NCI-H2227 (cell line): ENCODE measurements at regions not wholly inside any gene's neighbourhood (a gene's known extent, or its start where the extent isn't known, plus 50 kb on each side); places are given as distances from the start of the nearest gene placed in this dataset.
"Not testable (repeated sequence)": the region's sequence is repeated elsewhere in the genome, so short reads cannot be mapped to it uniquely, and the experiment has no call there.

Experiments used
- DNase-seq: peaks from one replicate; lab custom pipeline; 2025; ENCODE audit not compliant: unreplicated experiment; lab: John Stamatoyannopoulos, UW

DNA sequence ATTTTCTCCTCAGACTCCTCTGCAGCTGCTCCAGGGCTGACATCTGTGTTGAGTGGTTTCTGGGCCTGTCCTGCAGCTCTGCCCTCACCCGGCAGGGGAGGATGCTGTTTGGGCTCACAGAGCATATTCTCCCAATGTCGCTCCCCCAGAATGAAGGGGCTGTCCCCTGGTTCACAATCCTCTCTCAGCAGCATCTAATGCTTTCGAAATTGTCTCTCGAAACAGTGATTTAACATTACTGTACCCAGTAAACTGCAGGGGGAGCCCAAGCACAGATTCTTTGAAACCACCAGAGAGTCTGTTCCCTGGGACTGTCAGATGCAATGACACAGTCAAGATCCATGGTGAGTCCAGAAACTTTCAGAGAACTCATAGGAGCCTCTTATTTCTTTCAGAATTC lies 1135.2 kb downstream of the TMEM121 start:
- not testable (repeated sequence) for DNase-seq

DNA sequence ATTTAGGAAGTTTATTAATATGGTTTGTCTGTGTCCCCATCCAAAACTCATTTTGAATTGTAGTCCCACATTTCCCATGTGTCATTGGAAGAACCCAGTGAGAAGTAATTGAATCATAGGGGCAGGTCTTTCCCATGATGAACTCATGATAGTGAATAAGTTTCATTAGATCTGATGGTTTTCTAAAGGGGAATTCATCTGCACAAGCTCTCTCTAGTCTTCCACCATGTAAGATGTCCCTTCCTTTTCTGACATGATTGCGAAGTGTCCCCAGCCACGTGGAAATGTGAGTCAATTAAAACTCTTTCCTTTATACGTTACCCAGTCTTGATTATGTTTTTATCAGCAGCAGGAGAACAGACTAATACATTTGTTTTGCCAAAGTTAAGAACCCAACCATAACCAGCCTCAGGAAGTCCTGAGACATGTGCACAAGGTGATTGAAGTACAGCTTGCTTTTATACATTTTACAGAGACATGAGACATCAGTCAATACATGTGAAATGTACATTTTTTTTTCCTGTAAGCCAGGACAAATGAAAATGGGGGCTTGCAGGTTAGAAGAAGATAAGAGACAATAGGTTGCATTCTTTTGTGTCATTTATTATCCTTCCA lies 1136.7 kb downstream of the TMEM121 start:
- no peak for DNase-seq

DNA sequence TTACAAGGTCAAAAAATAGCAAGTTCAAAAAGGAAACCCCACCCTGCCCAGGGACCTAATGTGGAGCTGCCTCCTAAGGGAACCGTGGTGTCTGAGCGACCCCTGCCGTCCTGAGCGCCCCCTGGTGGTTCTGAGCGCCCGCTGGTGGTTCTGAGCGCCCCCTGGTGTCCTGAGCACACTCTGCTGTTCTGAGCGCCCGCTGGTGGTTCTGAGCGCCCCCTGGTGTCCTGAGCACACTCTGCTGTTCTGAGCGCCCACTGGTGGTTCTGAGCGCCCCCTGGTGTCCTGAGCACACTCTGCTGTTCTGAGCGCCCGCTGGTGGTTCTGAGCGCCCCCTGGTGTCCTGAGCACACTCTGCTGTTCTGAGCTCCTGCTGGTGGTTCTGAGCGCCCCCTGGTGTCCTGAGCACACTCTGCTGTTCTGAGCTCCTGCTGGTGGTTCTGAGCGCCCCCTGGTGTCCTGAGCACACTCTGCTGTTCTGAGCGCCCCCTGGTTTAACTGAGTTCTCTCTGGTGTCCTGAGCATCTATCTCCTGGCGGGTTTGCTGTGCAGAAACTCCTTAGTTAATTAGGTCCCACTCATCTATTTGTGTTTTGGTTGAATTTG lies 1137.5 kb downstream of the TMEM121 start:
- not testable (repeated sequence) for DNase-seq

DNA sequence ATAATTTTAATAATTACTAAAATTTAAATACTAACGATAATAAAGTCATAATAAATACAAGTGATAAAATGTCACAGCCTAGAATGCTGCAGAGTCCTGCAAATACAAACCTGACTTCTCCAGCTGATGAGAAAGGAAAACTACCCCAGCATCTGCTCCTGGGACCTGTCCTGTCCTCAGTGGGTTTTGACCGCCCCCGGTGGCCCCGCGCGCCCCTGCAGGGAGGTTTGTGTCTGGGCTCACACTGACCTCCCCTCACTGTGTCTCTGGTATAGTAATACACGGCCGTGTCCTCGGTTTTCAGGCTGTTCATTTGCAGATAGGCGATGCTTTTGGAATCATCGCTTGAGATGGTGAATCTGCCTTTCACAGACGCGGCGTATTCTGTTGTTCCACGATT lies 1139.4 kb downstream of the TMEM121 start:
- no peak for DNase-seq

DNA sequence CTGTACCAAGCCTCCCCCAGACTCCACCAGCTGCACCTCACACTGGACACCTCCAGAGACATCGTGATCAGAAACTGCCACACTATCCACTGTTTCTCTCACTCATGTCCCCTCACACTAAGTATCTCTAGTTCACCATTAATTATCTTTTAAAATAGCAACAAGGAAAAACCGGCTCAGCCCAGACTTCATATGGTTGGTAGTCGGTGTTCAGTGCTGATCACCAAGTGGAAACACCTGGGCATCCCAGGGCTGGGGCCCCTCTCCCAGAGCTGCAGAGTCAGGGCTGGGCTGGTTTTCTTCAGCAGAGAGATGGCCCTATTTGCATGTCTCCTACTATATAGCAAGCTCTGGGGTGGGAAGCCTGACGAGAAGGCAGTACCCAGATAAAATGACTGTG lies 1140.0 kb downstream of the TMEM121 start:
- DNase-seq, result no peak

DNA sequence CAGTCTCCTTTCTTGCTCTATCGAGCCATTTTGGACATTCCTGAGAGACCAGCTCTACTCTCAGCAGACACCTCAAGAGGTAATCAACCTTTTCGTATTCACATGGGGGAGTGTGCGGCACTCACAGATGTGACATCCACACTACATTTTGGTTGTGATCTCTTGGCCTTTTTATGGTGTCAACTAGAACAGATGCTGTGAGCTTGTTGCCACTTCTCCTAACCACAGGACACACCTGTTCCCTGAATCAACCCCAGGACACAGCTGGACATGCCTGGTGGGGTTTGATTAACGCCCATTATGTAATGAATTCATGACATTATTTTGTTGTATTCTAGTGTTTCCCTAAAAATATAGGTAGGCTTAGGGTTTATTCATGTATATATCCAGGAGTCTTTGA lies 1143.6 kb downstream of the TMEM121 start:
- DNase-seq, result no peak

DNA sequence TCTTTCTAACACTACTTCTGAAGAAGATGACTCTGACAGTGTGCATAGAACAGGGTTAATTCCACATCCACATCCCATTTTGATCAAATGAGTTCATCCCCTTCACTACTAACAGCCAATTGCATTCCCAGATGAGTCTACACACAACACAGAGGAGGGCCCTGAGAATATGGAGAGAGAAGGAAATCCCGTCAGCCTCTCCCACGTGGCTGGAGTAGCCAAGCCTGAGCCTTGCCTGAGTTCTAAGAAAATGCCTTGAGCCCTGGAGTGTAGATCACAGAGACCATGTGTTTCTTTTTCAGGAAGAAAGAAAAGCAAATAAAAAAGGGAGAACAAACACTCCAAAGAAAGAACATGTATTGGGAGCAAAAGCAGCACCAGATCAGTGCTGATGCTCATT lies 1147.7 kb downstream of the TMEM121 start:
- not testable (repeated sequence) for DNase-seq

DNA sequence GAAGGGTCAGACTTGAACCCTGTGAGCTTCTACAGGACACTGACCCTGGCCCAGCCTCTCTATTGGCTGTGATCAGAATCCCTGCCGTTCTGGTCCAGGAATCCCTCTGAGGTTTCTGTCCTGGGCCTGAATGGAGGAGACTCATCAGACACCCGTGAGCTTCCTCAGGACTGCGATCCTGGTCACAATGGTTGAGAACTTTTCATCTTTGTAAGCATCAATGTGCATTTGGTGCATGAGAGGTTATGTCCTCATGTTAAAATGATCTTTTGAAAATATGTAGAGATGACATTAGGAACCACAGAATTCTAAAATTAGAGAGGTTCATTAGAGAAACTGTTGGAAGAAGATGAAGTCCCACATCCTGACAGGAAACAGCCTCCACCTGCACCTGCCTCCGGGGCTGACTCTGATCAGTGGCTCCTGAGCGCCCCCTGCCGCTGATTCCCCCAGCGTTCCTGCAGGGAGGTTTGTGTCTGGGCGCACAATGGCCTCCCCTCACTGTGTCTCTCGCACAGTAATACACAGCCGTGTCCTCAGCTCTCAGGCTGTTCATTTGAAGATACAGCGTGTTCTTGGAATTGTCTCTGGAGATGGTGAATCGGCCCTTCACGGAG lies 1148.2 kb downstream of the TMEM121 start:
- not testable (repeated sequence) for DNase-seq

DNA sequence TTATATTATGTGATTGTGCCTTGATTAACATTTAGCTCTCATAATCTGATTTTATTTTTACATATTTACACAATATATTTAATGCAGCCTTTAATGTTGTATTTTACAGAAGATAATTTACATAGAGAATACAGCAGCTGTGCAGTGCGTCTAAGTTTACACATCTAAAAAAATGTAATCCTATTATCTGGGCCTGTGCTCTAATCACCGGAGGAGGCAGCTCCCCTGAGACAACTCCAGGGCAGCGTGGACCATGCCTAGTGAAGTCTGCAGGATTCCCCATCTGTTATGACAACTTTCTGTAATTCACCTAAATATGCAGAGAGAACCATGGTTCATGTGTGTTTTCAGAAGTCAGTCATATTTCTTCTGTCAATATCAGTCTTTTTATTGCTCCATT lies 1149.3 kb downstream of the TMEM121 start:
- DNase-seq, result not testable (repeated sequence)

DNA sequence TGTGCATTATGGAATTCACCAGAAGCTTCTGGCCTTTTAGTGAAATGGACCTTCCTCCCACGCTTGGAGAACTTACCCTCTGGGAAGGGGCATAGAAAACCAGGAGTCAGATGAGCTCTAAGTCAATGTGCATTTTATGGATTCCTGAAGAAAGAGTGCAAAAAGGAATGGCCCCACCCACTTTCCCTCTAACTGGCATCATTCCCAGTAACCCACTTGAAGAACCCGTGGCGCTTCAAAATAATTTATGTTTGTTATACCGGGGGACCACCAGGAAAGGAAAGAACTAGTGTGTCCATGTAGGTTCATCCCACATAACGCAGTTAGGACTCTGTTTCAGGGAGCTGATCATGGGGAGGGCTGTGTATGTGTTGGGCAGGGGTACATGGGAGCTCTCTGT lies 1153.4 kb downstream of the TMEM121 start:
- DNase-seq, result no peak

DNA sequence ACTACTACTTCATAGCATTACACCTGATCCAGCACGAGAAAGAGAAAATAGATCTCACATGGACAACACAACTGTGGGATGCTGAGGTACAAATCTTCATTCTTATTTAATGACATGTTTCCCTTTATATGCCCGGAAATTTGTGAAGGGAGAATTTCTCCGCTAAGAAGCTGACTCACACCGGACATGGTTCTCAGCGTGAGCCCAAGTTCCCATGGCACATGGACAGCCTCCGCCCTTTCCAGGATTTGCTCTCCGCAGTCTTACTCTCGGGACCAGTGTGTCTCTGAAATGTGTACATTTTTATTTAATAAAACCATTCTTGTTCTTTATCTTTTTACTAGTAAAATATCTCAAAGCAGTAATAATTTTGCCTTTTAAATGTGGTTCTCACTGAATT lies 1154.8 kb downstream of the TMEM121 start:
- DNase-seq, result no peak

DNA sequence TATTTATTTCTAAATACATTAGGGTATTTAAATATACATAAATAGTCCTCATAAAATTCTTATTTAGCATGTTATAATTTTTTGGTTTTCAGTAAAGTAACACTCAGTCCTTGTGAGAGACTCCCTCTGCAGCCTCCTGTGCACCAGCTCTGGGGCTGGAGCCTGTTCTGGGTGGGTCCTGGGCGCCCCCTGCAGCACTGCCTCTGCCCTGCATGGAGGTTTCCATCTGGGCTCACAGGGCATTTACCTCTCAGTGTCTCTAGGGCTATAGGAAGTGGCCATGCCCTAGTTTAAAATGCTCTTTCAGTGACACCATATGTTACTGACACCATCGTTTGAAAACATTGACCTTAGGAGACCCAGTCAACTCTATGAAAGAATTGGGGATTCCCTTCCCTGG lies 1155.2 kb downstream of the TMEM121 start:
- DNase-seq, result no peak

DNA sequence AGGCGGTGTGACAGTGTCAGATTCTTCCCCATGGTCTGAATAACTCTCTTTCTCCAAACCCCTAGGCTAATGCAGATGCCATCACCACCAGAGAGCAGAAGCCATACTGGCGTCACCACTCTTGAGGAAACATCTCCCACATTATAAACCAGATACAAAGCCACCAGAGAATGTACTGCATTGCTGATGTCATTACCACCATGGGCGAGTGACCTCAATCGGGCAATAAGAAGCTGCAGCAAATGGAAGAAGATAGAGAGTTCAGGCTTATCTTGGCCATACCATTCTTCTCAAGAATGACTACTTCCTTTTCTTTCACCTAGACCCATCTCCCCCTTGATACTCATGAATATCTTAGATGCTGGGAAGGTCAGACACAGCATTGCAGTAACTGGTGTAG lies 1157.2 kb downstream of the TMEM121 start:
- no peak for DNase-seq

DNA sequence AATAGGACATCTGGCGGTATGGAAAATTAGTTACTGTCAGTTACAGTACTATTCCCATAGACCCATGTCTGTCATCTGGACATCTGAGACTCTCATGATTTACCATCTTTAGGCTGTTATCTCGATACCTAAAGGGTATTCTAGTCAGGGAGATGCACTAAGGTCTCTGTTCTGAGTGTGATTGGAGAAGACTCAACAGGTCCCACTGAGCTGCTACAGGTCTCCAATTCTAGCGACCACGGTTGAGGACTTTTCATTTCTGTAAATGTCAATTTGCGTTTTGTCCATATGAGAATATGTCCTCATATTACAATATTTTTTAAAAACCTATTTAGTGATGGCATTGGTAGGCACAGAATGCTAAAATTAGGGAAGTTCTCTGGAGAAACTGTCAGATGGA lies 1160.2 kb downstream of the TMEM121 start:
- no peak for DNase-seq

DNA sequence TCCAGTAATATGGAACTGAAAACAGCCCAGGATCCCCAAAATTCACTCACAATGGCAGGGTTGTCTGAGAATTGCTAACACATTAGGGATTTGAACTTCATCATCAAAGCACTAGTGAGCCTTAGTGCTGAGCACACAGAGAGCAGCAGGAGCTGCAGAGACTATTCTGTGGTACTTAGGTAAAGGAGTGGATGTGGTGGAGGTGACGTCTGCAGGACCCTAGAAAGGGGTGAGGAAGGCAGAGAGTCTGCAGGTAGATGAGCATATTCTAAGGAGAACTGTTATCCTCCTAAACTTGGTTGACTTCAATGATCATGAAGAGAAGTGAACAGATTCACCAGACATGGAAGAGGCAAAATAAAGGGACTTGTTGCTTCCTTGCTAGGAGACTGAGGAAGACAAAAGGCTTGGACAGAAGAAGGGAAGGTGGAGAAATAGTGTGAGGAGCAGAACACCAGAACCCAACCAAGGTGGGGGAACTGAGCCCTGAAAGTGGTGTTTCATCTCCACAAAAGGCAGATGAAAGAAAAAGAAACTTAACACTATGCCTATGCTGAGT lies 1164.0 kb downstream of the TMEM121 start:
- no peak for DNase-seq

DNA sequence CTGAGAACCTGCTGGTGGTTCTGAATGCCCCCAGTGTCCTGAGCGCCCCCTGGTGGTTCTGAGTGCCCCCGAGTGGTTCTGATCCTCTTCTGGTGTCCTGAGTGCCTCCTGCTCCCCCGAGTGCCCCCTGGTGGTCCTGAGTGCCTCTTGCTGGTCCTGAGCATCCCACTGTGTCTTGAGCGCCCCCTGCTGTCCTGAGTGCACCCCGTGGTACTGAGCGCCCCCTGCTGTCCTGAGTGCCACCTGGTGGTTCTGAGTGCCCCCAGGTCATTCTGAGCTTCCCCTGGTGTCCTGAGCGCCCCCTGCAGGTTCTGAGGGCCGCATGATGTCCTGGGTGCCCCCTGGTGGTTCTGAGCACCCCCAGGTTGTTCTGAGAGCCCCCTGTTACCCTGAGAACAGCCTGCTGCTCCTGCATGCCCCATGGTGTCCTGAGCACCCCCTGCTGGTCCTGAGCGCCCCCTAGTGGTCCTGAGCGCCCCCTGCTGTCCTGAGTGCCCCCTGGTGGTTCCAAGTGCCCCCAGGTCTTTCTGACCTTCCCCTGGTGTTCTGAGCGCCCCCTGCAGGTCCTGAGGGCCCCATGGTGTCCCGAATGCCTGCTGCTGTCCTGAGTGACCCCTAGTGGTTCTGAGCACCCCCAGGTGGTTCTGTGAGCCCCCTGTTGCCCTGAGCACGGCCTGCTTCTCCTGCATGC lies 1165.4 kb downstream of the TMEM121 start:
- no peak for DNase-seq

DNA sequence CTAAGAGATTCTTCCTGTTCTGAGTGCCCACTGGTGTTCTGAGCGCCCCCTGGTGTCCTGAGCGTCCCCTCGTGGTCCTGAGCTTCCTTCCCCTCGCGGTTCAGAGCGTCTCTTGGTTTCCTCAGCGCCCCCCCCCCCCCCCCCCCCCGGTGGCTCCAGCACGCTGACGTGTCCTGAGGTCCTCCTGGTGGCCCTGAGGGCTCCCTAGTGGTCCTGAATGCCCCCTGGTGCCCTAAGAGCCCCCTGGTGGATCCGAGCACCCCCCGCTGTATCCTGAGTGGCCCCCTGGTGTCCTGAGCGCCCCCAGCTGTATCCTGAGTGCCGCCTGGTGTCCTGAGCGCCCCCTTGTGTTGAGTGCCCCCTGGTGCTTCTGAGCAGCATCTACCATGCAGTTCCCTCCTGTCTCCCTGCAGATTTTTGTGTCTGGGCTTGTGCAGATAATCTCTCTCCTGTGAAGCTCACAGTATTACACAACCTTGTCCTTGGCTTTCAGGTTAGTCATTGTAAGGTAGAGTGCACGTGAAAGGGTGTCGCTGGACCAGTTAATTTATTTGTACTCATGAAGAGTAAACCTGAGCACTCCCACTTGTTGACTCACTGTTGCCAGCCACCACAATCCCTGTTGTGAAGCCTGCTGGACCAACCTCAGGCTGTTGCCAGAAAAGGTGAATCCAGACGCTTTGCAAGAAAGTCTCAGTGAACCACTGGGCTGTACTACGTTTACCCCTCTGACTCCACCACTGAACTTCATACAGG lies 1168.4 kb downstream of the TMEM121 start:
- DNase-seq, result no peak

DNA sequence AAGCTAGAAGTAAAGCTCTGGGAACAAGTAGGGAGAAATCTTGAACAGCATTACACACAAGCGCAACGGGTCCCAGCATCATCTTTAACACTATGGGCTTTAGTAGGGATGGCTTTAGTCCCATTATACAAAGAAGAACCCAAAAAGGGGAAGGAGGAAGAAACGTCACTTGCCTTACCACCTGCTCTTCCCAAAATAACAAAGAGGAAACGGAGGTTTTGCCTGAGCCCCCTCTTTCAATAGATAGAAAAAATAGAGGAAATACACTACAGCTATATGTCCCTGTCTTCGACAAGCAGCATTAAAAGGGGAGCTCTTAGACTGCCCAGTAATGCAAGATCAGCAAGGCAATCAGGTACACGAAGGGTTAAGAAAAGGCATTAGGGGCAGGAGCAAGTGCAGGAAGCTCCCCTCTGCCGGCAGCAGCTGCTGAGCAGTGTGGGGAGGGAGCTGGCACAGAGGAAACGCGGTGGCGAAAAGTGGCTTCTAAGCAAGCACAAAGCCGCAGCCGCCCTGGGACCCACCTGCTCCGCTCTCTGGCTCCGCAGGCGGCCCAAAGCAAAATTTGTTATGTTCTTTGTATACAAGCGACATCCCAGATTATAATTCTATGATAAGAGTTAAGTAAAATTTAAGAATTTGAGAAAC lies 1172.4 kb downstream of the TMEM121 start:
- not testable (repeated sequence) for DNase-seq

DNA sequence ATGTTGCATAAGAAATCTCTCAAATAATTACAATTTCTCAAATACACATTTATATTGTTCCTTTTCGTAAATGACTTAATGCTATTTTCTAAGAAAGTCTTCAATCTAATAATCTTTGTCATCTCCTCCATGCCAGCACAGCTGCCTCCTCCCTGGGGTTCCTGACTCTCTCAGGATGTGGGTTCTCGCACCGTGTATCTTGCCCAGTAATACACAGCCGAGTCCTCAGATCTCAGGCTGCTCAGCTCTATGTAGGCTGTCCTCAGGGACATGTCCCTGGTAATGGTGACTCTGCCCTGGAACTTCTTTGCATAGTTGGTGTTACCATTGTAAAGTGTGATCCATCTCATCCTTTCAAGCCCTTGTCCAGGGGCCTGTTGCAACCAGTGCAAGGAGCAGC lies 1177.3 kb downstream of the TMEM121 start:
- DNase-seq, result not testable (repeated sequence)

DNA sequence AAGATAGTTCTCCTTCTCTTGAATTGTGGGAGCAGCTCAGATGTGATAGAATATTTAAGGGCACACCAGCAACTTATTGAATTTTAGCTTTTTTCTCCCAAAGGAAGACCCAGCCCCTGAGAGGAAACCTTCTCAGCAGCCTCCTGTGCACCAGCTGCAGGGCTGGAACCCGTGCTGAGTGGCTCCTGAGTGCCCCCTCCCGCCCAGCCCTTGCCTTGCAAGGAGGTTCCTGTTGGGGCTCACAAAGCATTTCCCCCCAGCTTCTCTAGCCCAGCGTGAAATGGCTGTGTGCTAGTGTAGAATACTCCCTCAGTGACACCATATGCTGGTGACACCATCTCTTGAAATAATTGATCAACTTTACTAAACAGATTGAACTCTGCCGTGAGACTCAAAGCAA lies 1180.1 kb downstream of the TMEM121 start:
- DNase-seq, result not testable (repeated sequence)

DNA sequence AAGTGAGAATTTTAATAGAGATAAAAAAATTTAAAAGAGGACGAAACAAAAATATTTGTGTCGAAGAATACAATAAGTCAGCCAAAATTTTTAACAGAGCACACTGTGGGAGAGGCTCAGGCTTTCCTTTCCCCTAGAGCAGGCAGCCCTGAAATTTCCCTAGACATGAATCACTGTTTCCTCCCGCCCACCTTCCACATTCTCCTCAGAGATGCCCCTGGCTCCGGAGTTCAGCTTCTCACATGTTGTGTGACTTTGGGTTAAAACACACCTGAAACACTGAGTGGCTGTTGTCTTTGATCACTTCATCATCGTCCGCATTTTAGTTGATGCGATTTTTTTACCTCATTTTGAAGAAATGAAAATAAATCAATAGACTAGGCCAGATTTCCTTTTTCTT lies 1183.8 kb downstream of the TMEM121 start:
- DNase-seq, result not testable (repeated sequence)
